DMS114 treated with DMSO at 0.1 percent for 48 hours (cell line): ENCODE measurements at regions not wholly inside any gene's neighbourhood (a gene's known extent, or its start where the extent isn't known, plus 50 kb on each side); places are given as distances from the start of the nearest gene placed in this dataset.
"Not testable (repeated sequence)": the region's sequence is repeated elsewhere in the genome, so short reads cannot be mapped to it uniquely, and the experiment has no call there.

Experiments used
- DNase-seq: peaks from one replicate; lab custom pipeline; 2025; ENCODE audit not compliant: unreplicated experiment; lab: John Stamatoyannopoulos, UW

DNA sequence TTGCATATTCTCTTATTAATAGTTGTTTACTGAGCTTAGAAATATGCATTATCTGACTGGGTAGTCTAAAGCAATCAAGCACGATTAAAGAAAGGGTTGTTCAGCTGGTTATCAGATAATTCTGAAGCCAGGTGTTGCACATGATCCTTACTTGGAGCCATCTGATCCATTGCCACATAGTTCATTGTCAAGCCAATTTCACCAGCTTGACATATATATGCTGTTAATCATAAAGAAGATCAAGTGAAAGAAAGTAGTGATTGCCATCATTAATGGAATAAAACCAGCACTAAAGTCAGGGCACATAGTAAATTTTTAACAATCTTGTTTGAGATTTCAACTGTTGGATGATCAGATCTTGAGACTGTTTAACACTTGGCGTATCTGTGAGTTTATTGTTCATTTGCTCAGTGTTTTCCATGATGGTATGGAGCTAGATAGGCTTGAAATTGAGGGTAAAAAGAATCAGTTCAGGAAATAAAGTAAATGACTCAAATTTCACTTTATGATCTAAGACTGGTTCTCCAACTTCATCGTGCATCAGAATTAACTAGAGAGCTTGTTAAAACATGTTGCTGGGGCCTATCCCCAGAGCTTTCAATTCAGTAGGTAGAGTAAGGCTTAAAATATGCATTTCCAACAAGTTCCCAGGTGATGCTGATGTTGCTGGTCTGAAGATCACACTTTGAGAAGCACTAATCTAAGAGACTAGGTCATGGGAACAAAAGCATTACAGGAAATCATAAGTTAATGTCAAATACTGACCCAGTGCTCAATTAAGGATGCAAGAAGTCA is 539.6 kb downstream of the SATB2 start:
- no peak for DNase-seq

GRCh38 chr2:198917275-198917674 is 540.5 kb downstream of the SATB2 start:
- no peak for DNase-seq

GRCh38 chr2:198916548-198917080 is 541.1 kb downstream of the SATB2 start:
- DNase-seq: no peak

DNA sequence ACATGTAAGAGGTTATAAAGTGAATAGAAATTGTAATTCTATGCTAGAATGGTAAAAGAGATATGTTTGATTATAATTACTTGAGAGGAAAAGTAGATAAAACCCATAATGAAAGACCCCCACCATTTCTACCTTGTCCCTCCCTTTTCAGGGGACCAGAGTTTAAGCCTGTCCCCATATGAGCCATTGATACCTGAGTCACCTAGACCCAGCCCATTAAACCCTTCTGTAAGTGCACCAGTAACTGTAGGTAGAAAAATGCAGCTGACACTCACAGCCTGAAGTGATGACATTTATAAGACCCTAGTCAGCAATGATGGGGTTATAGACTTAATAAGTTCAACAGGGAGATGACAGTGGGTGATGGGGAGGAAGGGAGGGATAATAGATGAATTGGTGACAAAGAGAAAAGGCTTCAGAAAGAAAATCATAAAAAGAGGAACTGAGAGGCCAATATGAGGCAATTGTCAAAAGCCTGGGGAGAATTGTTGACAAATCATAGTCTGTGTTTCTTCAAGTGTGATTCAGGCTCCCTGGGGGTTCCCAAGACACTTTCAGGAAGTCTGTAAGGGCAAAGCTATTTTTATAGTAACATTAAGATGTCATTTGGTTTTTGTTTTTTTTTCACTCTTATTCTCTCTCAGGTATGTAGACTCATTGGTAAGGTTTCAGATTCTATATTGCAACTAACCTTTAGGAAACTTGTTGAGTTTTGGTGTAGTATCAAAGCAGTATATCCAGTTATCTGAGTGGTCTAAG is 544.2 kb downstream of the SATB2 start:
- DNase-seq: no peak

- no peak for DNase-seq
These were observed 548.0 kb downstream of the SATB2 start for GRCh38 chr2:198909525-198910267.

DNA sequence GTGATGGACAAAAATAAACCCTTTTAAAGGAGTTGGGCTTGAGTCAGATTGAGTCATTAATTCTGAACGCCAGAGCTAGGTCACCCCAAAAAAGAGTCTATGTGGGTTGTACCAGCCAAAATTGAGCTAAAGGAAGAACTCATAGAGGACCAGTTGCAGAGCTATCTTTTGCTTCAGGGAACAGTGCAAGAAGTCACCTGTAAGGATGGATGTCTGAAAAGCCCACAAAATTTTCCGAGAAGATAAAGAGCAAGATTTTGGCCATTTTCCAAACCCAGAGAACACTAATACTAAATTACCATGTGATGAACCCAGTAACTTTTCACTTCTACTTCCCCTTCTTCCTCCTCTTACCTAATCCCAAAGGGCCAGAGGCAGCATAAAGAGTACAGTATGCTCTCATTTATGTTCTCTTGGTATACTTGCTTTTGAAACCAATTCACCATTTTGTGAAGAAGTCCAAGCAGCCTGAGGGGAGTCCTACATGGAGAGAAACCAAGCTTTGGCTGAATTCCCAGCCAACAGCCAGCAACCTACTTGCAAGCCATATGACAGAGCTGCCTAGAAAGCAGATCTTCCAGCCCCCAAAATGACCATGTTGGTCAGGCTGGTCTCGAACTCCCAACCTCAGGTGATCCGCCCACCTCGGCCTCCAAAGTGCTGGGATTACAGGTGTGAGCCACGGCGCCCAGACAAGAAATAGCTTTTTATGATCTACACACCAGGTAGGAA is 551.7 kb downstream of the SATB2 start:
- no peak for DNase-seq

DNA sequence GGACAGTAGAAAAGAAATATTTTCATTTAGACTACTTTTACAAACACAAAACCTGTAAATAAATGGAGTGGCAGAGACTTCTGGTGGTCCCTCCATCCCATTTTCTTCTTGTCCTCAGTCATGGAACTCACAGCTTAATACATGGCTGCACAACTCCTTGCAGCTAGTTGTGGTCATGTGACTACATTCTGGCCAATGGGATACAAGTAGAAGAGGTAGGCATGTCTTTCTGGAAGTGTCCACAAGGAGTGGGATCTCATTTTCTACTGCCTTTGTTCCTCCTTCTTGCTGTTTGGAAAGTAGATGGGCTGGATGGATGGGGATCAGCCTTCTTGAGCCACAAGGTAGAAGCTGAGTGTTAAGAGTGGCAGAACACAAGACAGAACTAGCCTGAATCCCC is 555.8 kb downstream of the SATB2 start:
- DNase-seq: no peak

- DNase-seq: no peak
These were observed 557.6 kb downstream of the SATB2 start for GRCh38 chr2:198900141-198900540.

DNA sequence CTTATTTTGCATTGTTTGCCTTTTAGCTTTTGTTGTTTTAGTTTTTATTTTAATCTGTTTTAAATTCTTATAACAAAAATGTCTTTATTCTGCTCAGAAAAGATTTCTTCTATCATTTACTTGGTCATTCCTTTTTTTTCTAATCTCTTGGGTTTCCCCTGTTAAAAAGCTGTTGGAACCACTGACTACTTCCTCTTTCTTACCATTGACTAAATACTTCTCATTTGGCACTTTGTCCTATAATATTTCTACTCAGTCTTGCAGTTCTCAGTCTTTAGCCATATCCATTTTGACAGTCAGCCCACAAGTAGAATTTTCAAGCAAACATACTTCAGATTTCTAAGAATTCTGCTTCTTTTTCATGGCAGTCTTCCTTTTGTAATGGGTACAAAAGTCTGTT is 567.2 kb downstream of the SATB2 start:
- no peak for DNase-seq

DNA sequence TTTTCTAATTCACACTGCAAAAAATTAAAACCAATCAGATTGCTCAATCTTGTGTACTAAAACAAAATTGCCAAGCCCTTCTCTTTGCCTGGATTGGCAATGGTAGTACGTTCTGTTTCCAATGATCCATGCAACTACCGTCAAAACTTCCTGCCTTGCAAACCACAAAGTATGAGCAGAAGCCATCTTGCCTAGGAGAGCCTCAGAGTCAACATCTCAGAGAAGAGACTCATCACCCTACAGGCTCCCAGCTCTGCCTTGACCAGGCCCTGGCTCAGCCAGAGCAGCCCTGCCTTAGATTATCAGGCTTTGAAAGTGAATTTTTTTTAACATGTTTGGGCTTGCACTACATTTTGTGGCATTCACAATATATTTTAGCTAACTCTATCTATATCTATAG is 574.1 kb downstream of the SATB2 start:
- no peak for DNase-seq

DNA sequence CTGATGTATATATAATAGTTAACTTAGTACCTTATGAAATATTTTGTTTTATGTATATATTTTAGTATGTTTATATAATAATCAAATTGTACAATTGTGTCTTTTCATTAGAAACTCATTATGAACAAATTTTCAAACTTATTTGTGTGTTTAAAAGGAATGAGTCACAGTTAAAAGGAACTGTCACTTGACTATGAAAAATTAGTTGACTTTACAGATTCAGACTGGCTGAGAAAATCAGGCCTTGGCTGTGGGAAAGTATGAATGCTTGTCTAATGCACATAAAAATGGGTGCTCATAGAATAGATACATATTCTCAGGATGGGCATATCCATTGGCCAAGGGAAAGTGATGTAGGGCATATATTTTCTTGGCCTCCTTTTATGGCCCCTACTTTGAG is 576.8 kb downstream of the SATB2 start:
- DNase-seq: no peak

- DNase-seq: no peak
These were observed 577.3 kb downstream of the SATB2 start for GRCh38 chr2:198880421-198880820.

DNA sequence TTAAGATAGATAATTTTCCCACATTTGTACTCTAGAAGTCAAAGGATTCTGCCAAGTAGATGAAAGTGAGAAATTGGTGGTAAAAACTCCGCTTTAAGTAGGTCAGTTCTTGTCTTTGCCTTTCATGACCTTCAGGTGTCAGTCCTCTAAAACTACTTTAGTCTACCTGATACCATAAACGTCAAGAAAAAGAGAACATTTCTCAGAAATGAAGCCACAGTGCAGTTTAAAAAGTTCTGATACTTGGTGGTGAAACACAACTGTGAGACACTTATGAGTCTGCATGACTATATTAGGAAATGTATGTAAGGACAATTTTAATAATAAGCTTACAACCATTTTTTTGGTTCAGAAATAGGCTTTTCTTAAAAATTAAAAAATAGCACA is 583.3 kb downstream of the SATB2 start:
- DNase-seq: no peak

DNA sequence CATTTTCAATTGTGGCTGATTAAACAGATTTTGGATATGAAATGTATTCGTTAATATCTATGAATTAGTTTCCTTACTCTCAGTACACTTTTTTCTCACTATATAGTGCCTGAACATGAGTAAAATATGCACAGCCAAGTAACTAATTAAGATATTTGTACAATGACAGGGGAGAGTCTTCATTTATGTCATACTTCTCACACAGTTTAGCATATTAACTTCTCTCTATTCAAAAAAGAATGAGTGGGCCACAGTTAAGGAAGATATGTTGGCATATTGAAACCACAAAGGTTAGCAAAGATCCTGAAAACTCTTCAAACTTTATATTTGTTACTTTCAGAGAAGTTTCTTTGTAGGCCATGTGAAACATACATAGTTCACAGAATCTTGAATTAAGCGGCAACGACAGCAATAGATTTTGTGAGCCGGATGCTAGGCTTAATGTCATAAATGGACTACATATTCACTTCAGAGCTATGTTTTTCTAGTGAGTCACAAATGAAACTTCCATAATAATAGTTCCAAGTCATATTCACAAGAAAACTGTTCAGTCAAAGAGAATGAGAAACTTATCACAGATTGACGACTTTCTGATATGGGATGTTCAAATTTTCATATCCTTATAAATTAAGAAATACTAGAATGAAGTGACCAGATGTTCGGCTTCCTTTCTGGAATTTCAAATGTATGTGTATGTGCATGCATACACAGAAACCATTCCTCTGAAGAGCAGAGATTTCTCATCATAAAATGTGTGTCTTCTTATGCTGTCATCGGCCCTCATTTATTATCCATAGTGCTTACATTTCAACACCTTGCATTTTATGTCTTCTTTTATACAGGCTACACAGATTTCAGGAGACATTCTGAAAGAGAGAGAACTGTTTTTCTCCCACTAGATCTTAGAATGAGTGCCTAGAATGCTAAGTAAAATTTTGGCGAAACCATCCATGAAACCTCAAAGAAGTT is 584.0 kb downstream of the SATB2 start:
- no peak for DNase-seq

DNA sequence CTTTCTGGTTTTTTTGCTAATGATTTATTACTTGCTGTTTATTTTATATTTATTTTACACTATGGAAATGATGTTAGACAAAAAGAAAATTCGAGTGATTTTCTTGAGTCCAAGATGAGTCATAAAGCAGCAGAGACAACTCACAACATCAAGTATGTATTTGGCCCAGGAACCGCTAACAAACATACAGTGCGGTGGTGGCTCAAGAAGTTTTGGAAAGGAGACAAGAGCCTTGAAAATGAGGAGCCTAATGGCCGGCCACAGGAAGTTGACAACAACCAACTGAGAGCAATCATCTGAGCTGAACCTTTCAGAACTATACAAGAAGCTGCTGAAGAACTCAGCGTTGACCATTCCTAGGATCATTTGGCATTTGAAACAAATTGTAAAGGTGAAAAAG is 594.1 kb downstream of the SATB2 start:
- DNase-seq: no peak

- no peak for DNase-seq
These were observed 596.7 kb downstream of the SATB2 start for GRCh38 chr2:198861080-198861479.

GRCh38 chr2:198857246-198857645 is 600.5 kb downstream of the SATB2 start:
- no peak for DNase-seq

- not testable (repeated sequence) for DNase-seq
These were observed 602.0 kb downstream of the SATB2 start for GRCh38 chr2:198855746-198856145.

- DNase-seq: no peak
These were observed 605.5 kb downstream of the SATB2 start for GRCh38 chr2:198852248-198852647.

DNA sequence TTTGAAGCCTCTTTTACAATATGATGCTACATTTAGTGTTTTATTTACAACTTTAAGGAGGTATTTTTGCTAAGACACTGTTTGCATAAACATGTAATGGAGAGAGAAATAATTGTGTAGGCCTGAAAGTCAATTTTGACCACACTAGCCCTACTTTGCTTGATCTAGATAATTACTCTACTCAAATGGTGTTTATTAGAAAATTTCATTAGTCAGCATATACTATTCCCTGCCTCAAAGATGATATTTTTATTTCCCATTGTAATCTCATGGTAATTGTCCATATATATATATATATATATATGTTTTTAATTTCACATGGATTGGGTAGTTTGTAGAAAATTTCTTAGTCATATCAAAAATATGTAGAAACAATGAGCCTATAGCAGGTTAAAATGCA is 632.2 kb downstream of the SATB2 start:
- no peak for DNase-seq
